ENCODE measurements at regions not wholly inside any gene's neighbourhood (a gene's known extent, or its start where the extent isn't known, plus 50 kb on each side); places are given as distances from the start of the nearest gene placed in this dataset.

DNA sequence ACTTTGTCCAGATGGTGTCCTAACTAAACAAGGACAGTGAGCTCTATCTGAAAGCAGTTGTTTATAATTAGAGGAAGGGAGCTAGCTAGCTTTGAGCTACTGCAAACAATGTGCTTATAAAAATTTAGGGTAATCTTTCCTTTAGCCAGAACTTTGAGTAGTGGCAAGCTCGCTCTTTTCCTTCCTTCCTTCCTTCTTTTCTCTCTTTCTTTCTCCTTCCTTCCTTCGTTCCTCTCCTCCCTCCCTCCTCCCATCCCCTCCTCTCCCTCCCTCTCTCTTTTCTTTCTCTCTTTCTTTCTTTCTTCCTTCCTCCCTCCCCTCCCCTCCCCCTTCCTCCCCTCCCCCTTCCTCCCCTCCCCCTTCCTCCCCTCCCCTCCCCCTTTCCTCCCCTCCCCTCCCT lies 520.1 kb downstream of the INHBA start:
- Histone ChIP-seq H3K36me3 (replicated peaks; ENCODE audit: low read depth, low read length) (no peaks in the 10 kb centered on the region), H3K27ac (ENCODE audit: low read length) (no peak overlapping the region), H2AFZ (ENCODE audit: low read depth, low read length) (no peak overlapping the region), H3K79me2 (ENCODE audit: low read length) (no peaks in the 10 kb centered on the region), H3K27me3 (ENCODE audit: low read depth, low read length) (no peaks in the 10 kb centered on the region), H3K4me2 (ENCODE audit: low read length) (no peak overlapping the region), H3K4me3 (ENCODE audit: low read length) (no peak overlapping the region), H4K20me1 (ENCODE audit: insufficient read depth, low read length) (no peaks in the 10 kb centered on the region), H3K4me1 (ENCODE audit: low read length) (no peaks in the 10 kb centered on the region), H3K9ac (ENCODE audit: low read length) (no peak overlapping the region), H3K9me3 (ENCODE audit: insufficient read depth, low read length) (no peaks in the 10 kb centered on the region)
- no peak for TF ChIP-seq CTCF (IDR thresholded peaks at IDR 0.05; ENCODE audit: low read depth, low read length)
- no peak for TF ChIP-seq EZH2phosphoT487 (IDR thresholded peaks at IDR 0.05; ENCODE audit: low read depth)

DNA sequence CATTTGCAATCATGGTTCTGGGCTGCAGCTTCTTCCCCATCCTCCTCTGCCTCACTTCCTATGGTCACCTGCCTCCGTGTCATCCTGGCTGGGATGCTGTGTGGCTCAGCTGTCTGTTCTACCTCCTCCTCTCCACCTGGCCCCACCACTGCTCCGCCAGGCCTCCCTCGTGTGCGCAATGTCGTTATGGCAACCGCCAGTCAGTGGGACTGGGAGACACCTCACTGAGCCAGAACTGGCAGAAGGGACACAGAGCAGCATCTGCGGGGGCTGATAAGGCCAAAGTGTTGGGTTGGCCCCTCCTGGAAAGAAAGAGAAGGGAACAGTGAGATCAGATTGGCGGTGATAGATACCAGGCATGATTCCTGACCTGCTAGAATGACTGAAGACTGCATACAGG lies 527.5 kb downstream of the INHBA start:
- Histone ChIP-seq H3K27me3 (ENCODE audit: low read depth, low read length) (no peaks in the 10 kb centered on the region), H3K27ac (ENCODE audit: low read length) (no peak overlapping the region)

DNA sequence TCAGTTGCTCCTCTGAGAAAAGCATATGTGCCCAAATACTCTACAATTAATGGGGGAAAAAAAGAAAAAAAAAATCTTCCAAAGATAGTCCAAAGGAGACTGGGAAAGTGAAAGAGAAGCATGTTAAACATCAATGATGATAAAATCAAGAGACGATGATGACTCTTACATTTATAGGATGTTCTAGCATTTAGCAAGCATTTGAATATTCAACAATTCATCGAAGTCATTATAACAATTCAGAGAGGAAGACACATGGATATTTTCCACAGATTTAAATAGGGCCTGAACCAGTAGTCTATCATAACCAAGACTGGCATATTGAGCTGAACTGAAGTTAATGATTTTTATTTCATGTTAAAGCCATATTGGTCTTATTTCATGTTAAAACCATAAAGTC lies 528.4 kb downstream of the INHBA start:
- H2AFZ ChIP-seq (ENCODE audit: low read depth, low read length): no peak overlapping the region
- H4K20me1 ChIP-seq (ENCODE audit: insufficient read depth, low read length): no peaks in the 10 kb centered on the region
- no peak overlapping the region for H3K4me2 ChIP-seq (ENCODE audit: low read length)
- no peak for TF ChIP-seq EZH2phosphoT487 (IDR thresholded peaks at IDR 0.05; ENCODE audit: low read depth)
- no peak for TF ChIP-seq CTCF (IDR thresholded peaks at IDR 0.05; ENCODE audit: low read depth, low read length)
- H3K36me3 ChIP-seq (replicated peaks; ENCODE audit: low read depth, low read length): no peaks in the 10 kb centered on the region
- no peaks in the 10 kb centered on the region for H3K9me3 ChIP-seq (ENCODE audit: insufficient read depth, low read length)
- no peaks in the 10 kb centered on the region for H3K27me3 ChIP-seq (ENCODE audit: low read depth, low read length)
- no peaks in the 10 kb centered on the region for H3K4me1 ChIP-seq (ENCODE audit: low read length)
- H3K9ac ChIP-seq (ENCODE audit: low read length): no peak overlapping the region
- H3K27ac ChIP-seq (ENCODE audit: low read length): no peak overlapping the region
- H3K4me3 ChIP-seq (ENCODE audit: low read length): no peak overlapping the region
- no peaks in the 10 kb centered on the region for H3K79me2 ChIP-seq (ENCODE audit: low read length)

More for the DNA sequence above, 527.5 kb downstream of the INHBA start:
- Histone ChIP-seq H3K4me1 (ENCODE audit: low read length) (no peaks in the 10 kb centered on the region), H3K4me3 (ENCODE audit: low read length) (no peak overlapping the region), H2AFZ (ENCODE audit: low read depth, low read length) (no peak overlapping the region), H4K20me1 (ENCODE audit: insufficient read depth, low read length) (no peaks in the 10 kb centered on the region), H3K9me3 (ENCODE audit: insufficient read depth, low read length) (no peaks in the 10 kb centered on the region), H3K36me3 (replicated peaks; ENCODE audit: low read depth, low read length) (no peaks in the 10 kb centered on the region), H3K9ac (ENCODE audit: low read length) (no peak overlapping the region), H3K4me2 (ENCODE audit: low read length) (no peak overlapping the region), H3K79me2 (ENCODE audit: low read length) (no peaks in the 10 kb centered on the region)
- TF ChIP-seq CTCF (IDR thresholded peaks at IDR 0.05; ENCODE audit: low read depth, low read length) (no peak), EZH2phosphoT487 (IDR thresholded peaks at IDR 0.05; ENCODE audit: low read depth) (no peak)

GRCh38 chr7:41170466-41170865 lies 532.4 kb downstream of the INHBA start:
- H3K4me2 ChIP-seq (ENCODE audit: low read length): no peak overlapping the region
- no peaks in the 10 kb centered on the region for H3K27me3 ChIP-seq (ENCODE audit: low read depth, low read length)
- no peaks in the 10 kb centered on the region for H4K20me1 ChIP-seq (ENCODE audit: insufficient read depth, low read length)
- H3K27ac ChIP-seq (ENCODE audit: low read length): no peak overlapping the region
- no peaks in the 10 kb centered on the region for H3K9me3 ChIP-seq (ENCODE audit: insufficient read depth, low read length)
- H3K36me3 ChIP-seq (replicated peaks; ENCODE audit: low read depth, low read length): no peaks in the 10 kb centered on the region
- TF ChIP-seq CTCF (IDR thresholded peaks at IDR 0.05; ENCODE audit: low read depth, low read length) (no peak), EZH2phosphoT487 (IDR thresholded peaks at IDR 0.05; ENCODE audit: low read depth) (no peak)
- no peak overlapping the region for H3K4me3 ChIP-seq (ENCODE audit: low read length)
- no peak overlapping the region for H2AFZ ChIP-seq (ENCODE audit: low read depth, low read length)
- no peaks in the 10 kb centered on the region for H3K4me1 ChIP-seq (ENCODE audit: low read length)
- H3K9ac ChIP-seq (ENCODE audit: low read length): no peak overlapping the region
- H3K79me2 ChIP-seq (ENCODE audit: low read length): no peaks in the 10 kb centered on the region

Measured in OCI-LY3 (cell line).